ENCODE measurements at regions not wholly inside any gene's neighbourhood (a gene's known extent, or its start where the extent isn't known, plus 50 kb on each side); places are given as distances from the start of the nearest gene placed in this dataset.
"Not testable (repeated sequence)": the region's sequence is repeated elsewhere in the genome, so short reads cannot be mapped to it uniquely, and the experiment has no call there.

- Histone ChIP-seq H3K27me3 (replicated peaks in 1 of 7) (peaks cover 0 to 41% (median 3%) of the 10 kb centered on the region in 7 donors), H3K9me3 (no peaks in the 10 kb centered on the region), H3K27ac (no peak overlapping the region), H3K4me1 (no peaks in the 10 kb centered on the region), H3K4me3 (no peak overlapping the region), H3K36me3 (no peaks in the 10 kb centered on the region)
- intact Hi-C loops (cut with DNase I; ENCODE audit: low total_unique reads), result no loop called here
- DNase-seq, result peak; percentile 42
- TF ChIP-seq CTCF (IDR thresholded peaks at IDR 0.05 in 8 of 11, conservative IDR thresholded peaks at IDR 0.05 in 3 of 11) (no peak), POLR2A (IDR thresholded peaks at IDR 0.05) (no peak), POLR2AphosphoS5 (IDR thresholded peaks at IDR 0.05) (no peak)
- WGBS, 5 donors, result 84 to 93% (median 89%) methylated on average over 16 to 17 of the region's 17 CpGs
Measured at GRCh38 chr22:48757985-48758561, 1069.6 kb downstream of the BRD1 start.

GRCh38 chr22:48757581-48757980, 1070.1 kb downstream of the BRD1 start:
- intact Hi-C loops (cut with DNase I; ENCODE audit: low total_unique reads), result no loop called here
- 62 to 85% (median 77%) methylated on average over 6 to 7 of the region's 7 CpGs for WGBS, 5 donors
- TF ChIP-seq CTCF (IDR thresholded peaks at IDR 0.05 in 8 of 11, conservative IDR thresholded peaks at IDR 0.05 in 3 of 11) (no peak), POLR2AphosphoS5 (IDR thresholded peaks at IDR 0.05) (no peak), POLR2A (IDR thresholded peaks at IDR 0.05) (no peak)
- Histone ChIP-seq H3K4me3 (no peak overlapping the region), H3K4me1 (no peaks in the 10 kb centered on the region), H3K27me3 (replicated peaks in 1 of 7) (peaks cover 0 to 41% (median 3%) of the 10 kb centered on the region in 7 donors), H3K9me3 (no peaks in the 10 kb centered on the region), H3K27ac (no peak overlapping the region), H3K36me3 (no peaks in the 10 kb centered on the region)
- DNase-seq, result peak; percentile 71

- DNase-seq; H3K4me1 ChIP-seq; H3K36me3 ChIP-seq; H3K9me3 ChIP-seq; H3K27ac ChIP-seq; H3K4me3 ChIP-seq; intact Hi-C loops (cut with DNase I; ENCODE audit: low total_unique reads): not testable (repeated sequence)
- WGBS, 5 donors, result 0 to 27% (median 13%) methylated on average over 1 of the region's 1 CpG
- H3K27me3 ChIP-seq (replicated peaks in 1 of 7), result peaks cover 0 to 41% (median 3%) of the 10 kb centered on the region in 7 donors
Measured at GRCh38 chr22:48757135-48757534, 1070.5 kb downstream of the BRD1 start.

- 77 to 81% (median 79%) methylated on average over 26 to 32 of the region's 32 CpGs for WGBS, 5 donors
Measured at GRCh38 chr22:48756146-48757111, 1071.2 kb downstream of the BRD1 start.

More at GRCh38 chr22:48756146-48757111, 1071.2 kb downstream of the BRD1 start:
- TF ChIP-seq POLR2A (IDR thresholded peaks at IDR 0.05) (no peak), POLR2AphosphoS5 (IDR thresholded peaks at IDR 0.05) (no peak), CTCF (IDR thresholded peaks at IDR 0.05 in 8 of 11, conservative IDR thresholded peaks at IDR 0.05 in 3 of 11) (no peak)
- H3K4me3 ChIP-seq, result no peak overlapping the region
- no peak overlapping the region for H3K27ac ChIP-seq
- H3K9me3 ChIP-seq, result no peaks in the 10 kb centered on the region
- DNase-seq, result peak; percentile 55
- H3K4me1 ChIP-seq, result no peaks in the 10 kb centered on the region
- H3K36me3 ChIP-seq, result no peaks in the 10 kb centered on the region
- peaks cover 0 to 41% (median 3%) of the 10 kb centered on the region in 7 donors for H3K27me3 ChIP-seq (replicated peaks in 1 of 7)
- intact Hi-C loops (cut with DNase I; ENCODE audit: low total_unique reads), result no loop called here

All from spleen (tissue), 11 donors.